GM23248 (cell line): ENCODE measurements at regions not wholly inside any gene's neighbourhood (a gene's known extent, or its start where the extent isn't known, plus 50 kb on each side); places are given as distances from the start of the nearest gene placed in this dataset.

Source experiments
- EZH2 ChIP-seq: fragments of 200-600 bp; sonication (generic); IDR thresholded peaks from 2 replicates; pipeline ENCODE4 v1.6.1; 2018; ENCODE audit warnings: antibody characterized with exemption, mild to moderate bottlenecking; ENCODE audit not compliant: insufficient read depth, poor library complexity, severe bottlenecking
- EZH2phosphoT487 ChIP-seq: fragments of 200-600 bp; sonication (generic); IDR thresholded peaks from 2 replicates; pipeline ENCODE4 v1.6.1; 2018; ENCODE audit warnings: antibody characterized with exemption, moderate library complexity, mild to moderate bottlenecking, low read depth; ENCODE audit not compliant: insufficient read depth

DNA sequence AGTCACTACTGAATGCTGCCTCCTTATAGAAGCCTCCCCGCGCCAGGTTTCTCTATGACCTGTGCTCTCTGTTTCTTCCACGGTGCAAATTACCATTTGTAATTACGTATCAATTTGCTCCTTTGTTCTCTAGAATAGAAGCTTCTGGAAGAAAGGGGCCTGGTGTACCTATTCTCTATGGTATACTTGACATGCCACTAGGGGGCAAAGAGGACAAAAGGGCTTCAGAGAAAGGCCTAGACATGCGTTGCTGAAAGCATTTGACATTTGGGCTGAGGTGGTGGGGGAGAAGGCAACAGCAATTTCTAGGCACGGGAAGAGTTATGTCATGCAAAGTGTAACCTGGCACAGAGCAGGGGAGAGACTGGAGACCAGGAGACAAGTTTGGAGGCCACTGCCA lies 148.7 kb downstream of the WDR11 start:
- no peak for TF ChIP-seq EZH2
- no peak for TF ChIP-seq EZH2phosphoT487
